Coronary artery (tissue), 2 donors: ENCODE measurements at regions not wholly inside any gene's neighbourhood (a gene's known extent, or its start where the extent isn't known, plus 50 kb on each side); places are given as distances from the start of the nearest gene placed in this dataset.

Experiments used
- DNase-seq: peaks from one replicate; pipeline ENCODE4 v3.0.0-alpha.2; 2017; ENCODE audit warnings: low spot score
- H3K27ac ChIP-seq, 2 donors: fragments of 200-600 bp; sonication (generic); one replicate each; pipeline ENCODE4 v1.5.1; 2016 to 2019
- H3K4me3 ChIP-seq: fragments of 200-600 bp; sonication (generic); 2 replicates; pipeline ENCODE4 v1.5.1; 2016; ENCODE audit warnings: mild to moderate bottlenecking, moderate library complexity
- TF ChIP-seq, protein P1 (sequence below): fragments of 200-600 bp; sonication (generic); IDR thresholded peaks from one replicate; pipeline ENCODE4 v1.5.1; 2019; ENCODE audit warnings: antibody characterized with exemption

- Histone ChIP-seq H3K4me3 (no peak overlapping the region), H3K27ac (no peak overlapping the region)
- no peak for DNase-seq
- TF ChIP-seq, protein P1, sequence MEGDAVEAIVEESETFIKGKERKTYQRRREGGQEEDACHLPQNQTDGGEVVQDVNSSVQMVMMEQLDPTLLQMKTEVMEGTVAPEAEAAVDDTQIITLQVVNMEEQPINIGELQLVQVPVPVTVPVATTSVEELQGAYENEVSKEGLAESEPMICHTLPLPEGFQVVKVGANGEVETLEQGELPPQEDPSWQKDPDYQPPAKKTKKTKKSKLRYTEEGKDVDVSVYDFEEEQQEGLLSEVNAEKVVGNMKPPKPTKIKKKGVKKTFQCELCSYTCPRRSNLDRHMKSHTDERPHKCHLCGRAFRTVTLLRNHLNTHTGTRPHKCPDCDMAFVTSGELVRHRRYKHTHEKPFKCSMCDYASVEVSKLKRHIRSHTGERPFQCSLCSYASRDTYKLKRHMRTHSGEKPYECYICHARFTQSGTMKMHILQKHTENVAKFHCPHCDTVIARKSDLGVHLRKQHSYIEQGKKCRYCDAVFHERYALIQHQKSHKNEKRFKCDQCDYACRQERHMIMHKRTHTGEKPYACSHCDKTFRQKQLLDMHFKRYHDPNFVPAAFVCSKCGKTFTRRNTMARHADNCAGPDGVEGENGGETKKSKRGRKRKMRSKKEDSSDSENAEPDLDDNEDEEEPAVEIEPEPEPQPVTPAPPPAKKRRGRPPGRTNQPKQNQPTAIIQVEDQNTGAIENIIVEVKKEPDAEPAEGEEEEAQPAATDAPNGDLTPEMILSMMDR: no peak
These were observed 132.3 kb upstream of the RPL38 start for GRCh38 chr17:74070998-74071679.

GRCh38 chr17:74072340-74072739 lies 131.1 kb upstream of the RPL38 start:
- TF ChIP-seq, protein P1: no peak
- no peak overlapping the region for H3K27ac ChIP-seq
- H3K4me3 ChIP-seq: no peak overlapping the region
- no peak for DNase-seq

- Histone ChIP-seq H3K4me3 (no peak overlapping the region), H3K27ac (no peak overlapping the region)
- no peak for DNase-seq
- TF ChIP-seq, protein P1: no peak
These were observed 127.0 kb upstream of the RPL38 start for GRCh38 chr17:74076446-74076845.

DNA sequence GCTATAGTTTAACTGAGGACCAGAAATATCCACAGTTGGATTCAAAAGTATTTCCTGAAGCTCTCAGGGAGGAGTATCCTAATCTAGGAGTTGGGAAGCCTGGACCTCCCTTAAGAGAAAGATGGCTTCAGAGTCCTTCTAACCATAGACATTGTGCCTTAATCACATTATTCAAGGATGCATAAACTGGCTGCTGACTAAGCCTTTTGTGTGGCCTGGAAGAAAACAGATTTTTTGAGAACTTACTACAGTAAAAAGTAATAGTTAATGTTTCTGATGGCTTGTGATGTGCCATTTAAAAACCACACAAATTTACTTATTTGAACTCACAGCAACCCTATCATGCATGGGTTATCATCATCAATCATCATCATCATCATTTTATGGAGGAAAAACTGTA lies 126.2 kb upstream of the RPL38 start:
- H3K4me3 ChIP-seq: no peak overlapping the region
- no peak overlapping the region for H3K27ac ChIP-seq
- TF ChIP-seq, protein P1: no peak
- DNase-seq: no peak

DNA sequence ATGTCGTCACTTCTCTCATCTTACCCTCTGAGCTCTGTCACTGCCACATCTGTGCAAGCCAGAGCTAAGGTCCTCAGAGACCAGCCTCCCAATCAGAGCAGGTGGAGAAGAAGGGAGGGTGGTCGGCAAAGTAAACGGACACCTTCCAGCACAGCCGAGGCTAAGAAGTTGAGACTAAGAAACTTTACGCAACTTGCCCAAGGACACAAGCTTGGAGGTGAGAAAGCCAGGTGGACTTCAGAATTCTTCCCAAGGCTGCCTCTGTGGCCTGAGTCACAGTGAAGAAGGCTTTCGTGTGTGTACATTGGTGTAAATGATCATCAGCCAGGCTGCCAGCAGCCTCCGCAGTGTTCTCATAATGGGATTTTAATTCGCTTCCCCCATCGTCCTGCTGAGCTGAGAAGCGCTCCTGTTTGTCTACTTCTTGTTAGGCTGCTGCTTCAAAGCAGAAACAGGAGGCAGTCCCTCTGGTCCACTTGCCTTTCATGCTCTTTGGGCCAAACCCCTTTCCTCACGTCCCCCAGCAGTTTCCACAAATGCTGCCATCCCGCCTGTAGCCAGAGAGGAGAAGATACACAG lies 125.0 kb upstream of the RPL38 start:
- H3K4me3 ChIP-seq: no peak overlapping the region
- TF ChIP-seq, protein P1: no peak
- H3K27ac ChIP-seq: no peak overlapping the region
- DNase-seq: no peak

GRCh38 chr17:74079537-74080300 lies 123.8 kb upstream of the RPL38 start:
- Histone ChIP-seq H3K4me3 (no peak overlapping the region), H3K27ac (no peak overlapping the region)
- TF ChIP-seq, protein P1: no peak
- no peak for DNase-seq
